Body of pancreas (tissue), 4 donors: ENCODE measurements at regions not wholly inside any gene's neighbourhood (a gene's known extent, or its start where the extent isn't known, plus 50 kb on each side); places are given as distances from the start of the nearest gene placed in this dataset.

Experiments
- POLR2A ChIP-seq, 3 donors: fragments of 450-650 bp; IDR thresholded peaks; one replicate each; pipeline ENCODE4 v1.6.1; 2016; ENCODE audit warnings: antibody characterized with exemption in 3 of 3, mild to moderate bottlenecking in 2 of 3
- TF ChIP-seq, protein P1 (sequence below), 7 experiments: fragments of 450-650 bp in 4 of 7; fragments of 200-600 bp in 3 of 7; sonication (generic) in 3 of 7; IDR thresholded peaks; one replicate each; pipeline ENCODE4 v1.5.1; 2016 to 2019; ENCODE audit warnings: antibody characterized with exemption in 7 of 7

- TF ChIP-seq, protein P1, sequence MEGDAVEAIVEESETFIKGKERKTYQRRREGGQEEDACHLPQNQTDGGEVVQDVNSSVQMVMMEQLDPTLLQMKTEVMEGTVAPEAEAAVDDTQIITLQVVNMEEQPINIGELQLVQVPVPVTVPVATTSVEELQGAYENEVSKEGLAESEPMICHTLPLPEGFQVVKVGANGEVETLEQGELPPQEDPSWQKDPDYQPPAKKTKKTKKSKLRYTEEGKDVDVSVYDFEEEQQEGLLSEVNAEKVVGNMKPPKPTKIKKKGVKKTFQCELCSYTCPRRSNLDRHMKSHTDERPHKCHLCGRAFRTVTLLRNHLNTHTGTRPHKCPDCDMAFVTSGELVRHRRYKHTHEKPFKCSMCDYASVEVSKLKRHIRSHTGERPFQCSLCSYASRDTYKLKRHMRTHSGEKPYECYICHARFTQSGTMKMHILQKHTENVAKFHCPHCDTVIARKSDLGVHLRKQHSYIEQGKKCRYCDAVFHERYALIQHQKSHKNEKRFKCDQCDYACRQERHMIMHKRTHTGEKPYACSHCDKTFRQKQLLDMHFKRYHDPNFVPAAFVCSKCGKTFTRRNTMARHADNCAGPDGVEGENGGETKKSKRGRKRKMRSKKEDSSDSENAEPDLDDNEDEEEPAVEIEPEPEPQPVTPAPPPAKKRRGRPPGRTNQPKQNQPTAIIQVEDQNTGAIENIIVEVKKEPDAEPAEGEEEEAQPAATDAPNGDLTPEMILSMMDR (IDR thresholded peaks at IDR 0.05) = no peak
- peak in 2 of 3 donors; percentile 22 to 45 for TF ChIP-seq POLR2A (IDR thresholded peaks at IDR 0.05)
Observed at GRCh38 chr3:42036483-42036823, 54.7 kb upstream of the TRAK1 start.
